Endometrium (tissue), 2 donors: ENCODE measurements at regions not wholly inside any gene's neighbourhood (a gene's known extent, or its start where the extent isn't known, plus 50 kb on each side); places are given as distances from the start of the nearest gene placed in this dataset.
"Not testable (repeated sequence)": the region's sequence is repeated elsewhere in the genome, so short reads cannot be mapped to it uniquely, and the experiment has no call there.

ENCODE experiments used
- FAIRE-seq: peaks from 2 replicates; lab custom pipeline; 2012; peaks lifted over from hg19 to GRCh38; lab: Jason Lieb, UNC
- donor health status: control.
- donor health status: control.

GRCh38 chr3:20325563-20325962 lies 139.6 kb upstream of the SGO1 start:
- FAIRE-seq: no peak

GRCh38 chr3:20324664-20325478 lies 138.9 kb upstream of the SGO1 start:
- FAIRE-seq: no peak

- FAIRE-seq: no peak
These were observed 137.4 kb upstream of the SGO1 start for GRCh38 chr3:20323307-20323927.

- no peak for FAIRE-seq
These were observed 136.1 kb upstream of the SGO1 start for GRCh38 chr3:20322085-20322484.

GRCh38 chr3:20321391-20322047 lies 135.5 kb upstream of the SGO1 start:
- no peak for FAIRE-seq

- FAIRE-seq: no peak
These were observed 134.5 kb upstream of the SGO1 start for GRCh38 chr3:20320489-20320888.

GRCh38 chr3:20319551-20319950 lies 133.5 kb upstream of the SGO1 start:
- FAIRE-seq: no peak

GRCh38 chr3:20317616-20318015 lies 131.6 kb upstream of the SGO1 start:
- FAIRE-seq: no peak

GRCh38 chr3:20316238-20316637 lies 130.2 kb upstream of the SGO1 start:
- no peak for FAIRE-seq

- no peak for FAIRE-seq
These were observed 124.6 kb upstream of the SGO1 start for GRCh38 chr3:20310629-20311028.

- no peak for FAIRE-seq
These were observed 121.4 kb upstream of the SGO1 start for GRCh38 chr3:20307383-20307782.

- FAIRE-seq: no peak
These were observed 119.6 kb upstream of the SGO1 start for GRCh38 chr3:20305647-20306046.

GRCh38 chr3:20302766-20303165 lies 116.8 kb upstream of the SGO1 start:
- FAIRE-seq: no peak

GRCh38 chr3:20288050-20288449 lies 102.0 kb upstream of the SGO1 start:
- FAIRE-seq: no peak

- FAIRE-seq: no peak
These were observed 94.3 kb upstream of the SGO1 start for GRCh38 chr3:20280257-20280656.

GRCh38 chr3:20265977-20266376 lies 80.0 kb upstream of the SGO1 start:
- FAIRE-seq: not testable (repeated sequence)

GRCh38 chr3:20264900-20265567 lies 79.0 kb upstream of the SGO1 start:
- FAIRE-seq: no peak

GRCh38 chr3:20258371-20258770 lies 72.4 kb upstream of the SGO1 start:
- no peak for FAIRE-seq

GRCh38 chr3:20256144-20256543 lies 70.1 kb upstream of the SGO1 start:
- no peak for FAIRE-seq

GRCh38 chr3:20254268-20255117 lies 68.5 kb upstream of the SGO1 start:
- FAIRE-seq: no peak

GRCh38 chr3:20250786-20251185 lies 64.8 kb upstream of the SGO1 start:
- FAIRE-seq: no peak

- no peak for FAIRE-seq
These were observed 64.3 kb upstream of the SGO1 start for GRCh38 chr3:20250314-20250713.
